CD4-positive, CD25-positive, alpha-beta regulatory T cell (primary cell): ENCODE measurements at regions not wholly inside any gene's neighbourhood (a gene's known extent, or its start where the extent isn't known, plus 50 kb on each side); places are given as distances from the start of the nearest gene placed in this dataset.

Source experiments
- ATAC-seq, 2 donors: fragments of 150-1000 bp; cut with Tn5 transposase; one replicate each; pipeline ENCODE4 v1.10.0; 2021; ENCODE audit warnings: low read depth in 2 of 2, moderate number of reproducible peaks in 2 of 2, moderate library complexity in 1 of 2
- DNase-seq, 3 donors: peaks; one replicate each; pipeline versions ENCODE4 v3.0.0 to v3.0.0-alpha.2; 2012 to 2022; ENCODE audit warnings: mixed read lengths in 1 of 3
- H3K27ac ChIP-seq: one replicate; pipeline ENCODE4 v1.7.0; 2013; ENCODE audit warnings: mild to moderate bottlenecking, low read length; ENCODE audit not compliant: insufficient read depth, poor library complexity, severe bottlenecking
- H3K27me3 ChIP-seq: one replicate; pipeline ENCODE4 v1.7.0; 2013; ENCODE audit warnings: low read length; ENCODE audit not compliant: control insufficient read depth, insufficient read depth
- H3K36me3 ChIP-seq: one replicate; pipeline ENCODE4 v1.7.0; 2013; ENCODE audit warnings: mild to moderate bottlenecking, low read length, moderate library complexity; ENCODE audit not compliant: control insufficient read depth, insufficient read depth
- H3K4me1 ChIP-seq: 2 replicates; pipeline ENCODE4 v1.7.0; 2013; ENCODE audit warnings: mild to moderate bottlenecking, low read length; ENCODE audit not compliant: insufficient read depth, control insufficient read depth, poor library complexity, severe bottlenecking
- H3K4me3 ChIP-seq: one replicate; pipeline ENCODE4 v1.7.0; 2013; ENCODE audit warnings: low read depth, mild to moderate bottlenecking, low read length, moderate library complexity
- H3K9me3 ChIP-seq, 2 experiments: 1 replicate in 1 of 2; 2 replicates in 1 of 2; pipeline ENCODE4 v1.7.0; 2013; ENCODE audit warnings: low read length in 2 of 2, mild to moderate bottlenecking in 1 of 2, moderate library complexity in 1 of 2; ENCODE audit not compliant: control insufficient read depth in 2 of 2
- H3K27ac Mint-ChIP-seq, 3 donors: one replicate each; pipeline ENCODE4 v1.8.0; 2020 to 2022; ENCODE audit warnings: mild to moderate bottlenecking in 3 of 3, mixed read lengths in 3 of 3, moderate library complexity in 2 of 3
- H3K27me3 Mint-ChIP-seq: one replicate; pipeline ENCODE4 v1.8.0; 2022; ENCODE audit warnings: mild to moderate bottlenecking, mixed read lengths
- H3K36me3 Mint-ChIP-seq: one replicate; pipeline ENCODE4 v1.8.0; 2020; ENCODE audit warnings: mixed read lengths
- H3K4me1 Mint-ChIP-seq, 4 donors: one replicate each; pipeline ENCODE4 v1.8.0; 2020 to 2022; ENCODE audit warnings: mixed read lengths in 4 of 4, mild to moderate bottlenecking in 1 of 4
- H3K4me3 Mint-ChIP-seq, 4 donors: one replicate each; pipeline ENCODE4 v1.8.0; 2020 to 2022; ENCODE audit warnings: mild to moderate bottlenecking in 4 of 4, mixed read lengths in 4 of 4, moderate library complexity in 3 of 4
- H3K9me3 Mint-ChIP-seq, 7 donors: one replicate each; pipeline ENCODE4 v1.8.0; 2020 to 2022; ENCODE audit warnings: mixed read lengths in 7 of 7, mild to moderate bottlenecking in 3 of 7, moderate library complexity in 2 of 7

DNA sequence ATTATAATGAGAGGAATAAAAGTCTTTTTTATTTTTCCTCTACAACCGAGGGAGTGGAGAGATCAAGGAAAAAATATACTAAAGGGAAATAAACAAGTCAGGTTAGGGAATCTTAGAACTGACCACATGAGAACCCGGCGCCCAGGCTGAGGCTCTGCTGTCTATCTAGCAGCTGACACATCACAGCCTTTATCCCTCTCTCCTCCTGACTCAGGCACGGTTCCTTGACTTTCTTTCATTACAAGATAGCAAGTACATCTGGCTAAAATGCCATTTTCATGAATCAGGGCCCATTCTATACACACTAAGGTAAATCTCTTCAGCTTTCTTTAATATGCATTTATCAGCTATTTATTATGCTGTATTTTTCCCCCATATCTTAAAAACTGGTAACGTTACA, 296.0 kb downstream of the TMX3 start:
- no peak for ATAC-seq
- no peaks in the 10 kb centered on the region for H3K36me3 ChIP-seq
- H3K36me3 Mint-ChIP-seq = no peaks in the 10 kb centered on the region

DNA sequence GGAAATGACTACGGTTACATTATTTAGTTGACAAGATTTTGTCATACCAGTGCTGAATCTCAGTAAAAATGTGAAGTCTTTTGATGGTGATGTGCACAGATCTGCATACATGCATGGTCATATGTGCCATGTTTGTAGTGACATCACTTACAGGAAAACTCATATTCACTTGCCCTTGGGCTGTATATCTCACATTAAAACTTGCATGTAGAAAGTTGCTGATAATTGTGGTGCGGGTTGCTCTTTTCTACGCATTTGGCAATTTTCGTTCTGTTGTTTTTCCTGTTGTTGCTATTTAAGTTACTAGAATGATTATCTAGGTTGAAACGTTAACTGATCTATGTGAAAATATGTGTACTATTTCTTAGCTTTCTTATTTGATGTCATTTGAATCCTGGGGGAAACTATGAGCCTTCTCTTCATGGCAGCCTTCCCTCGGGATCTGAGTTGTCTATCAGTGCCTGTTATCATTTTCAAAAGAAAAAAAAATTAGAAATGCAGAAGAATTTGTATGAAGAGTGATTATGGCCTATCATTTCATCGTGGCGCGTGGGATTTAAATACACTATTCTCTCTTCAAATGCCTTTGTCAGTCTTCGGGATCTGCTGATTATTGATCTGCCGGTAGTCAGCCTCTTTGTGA, 296.6 kb downstream of the TMX3 start:
- Mint-ChIP-seq H3K4me3 (no peak overlapping the region), H3K36me3 (no peaks in the 10 kb centered on the region), H3K4me1 (no peaks in the 10 kb centered on the region)

More for the DNA sequence above, 296.0 kb downstream of the TMX3 start:
- Mint-ChIP-seq H3K4me3 (no peak overlapping the region), H3K9me3 (peaks cover 0 to 15% (median 0%) of the 10 kb centered on the region in 7 donors), H3K4me1 (no peaks in the 10 kb centered on the region), H3K27me3 (no peaks in the 10 kb centered on the region), H3K27ac (no peak overlapping the region)
- Histone ChIP-seq H3K27me3 (no peaks in the 10 kb centered on the region), H3K4me1 (no peaks in the 10 kb centered on the region), H3K9me3 (no peaks in the 10 kb centered on the region), H3K27ac (no peak overlapping the region), H3K4me3 (no peak overlapping the region)
- DNase-seq = no peak

DNA sequence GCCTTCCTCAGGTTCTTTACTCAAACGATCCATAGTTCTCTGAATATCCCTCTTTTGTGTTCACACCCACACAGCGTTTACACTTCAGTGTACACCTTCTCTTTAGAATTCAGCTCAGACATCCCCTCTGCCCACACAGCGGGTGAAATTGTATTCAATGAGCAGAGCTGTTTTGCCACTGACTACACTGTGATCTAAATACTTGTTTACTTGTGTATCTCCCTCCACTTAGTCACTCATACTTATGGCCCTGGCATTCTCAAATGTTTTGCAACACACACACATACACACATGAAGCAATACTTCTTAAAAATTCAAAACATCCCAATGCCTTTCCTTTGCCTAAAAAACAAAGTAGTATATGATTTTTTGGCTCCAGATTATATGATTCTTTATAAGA, 297.1 kb downstream of the TMX3 start:
- Histone ChIP-seq H3K4me3 (no peak overlapping the region), H3K9me3 (no peaks in the 10 kb centered on the region), H3K4me1 (no peaks in the 10 kb centered on the region), H3K27me3 (no peaks in the 10 kb centered on the region), H3K36me3 (no peaks in the 10 kb centered on the region), H3K27ac (no peak overlapping the region)
- DNase-seq = no peak
- no peak overlapping the region for H3K4me3 Mint-ChIP-seq
- H3K9me3 Mint-ChIP-seq = peaks cover 0 to 12% (median 0%) of the 10 kb centered on the region in 7 donors
- H3K27me3 Mint-ChIP-seq = no peaks in the 10 kb centered on the region
- ATAC-seq = no peak
- no peaks in the 10 kb centered on the region for H3K4me1 Mint-ChIP-seq
- H3K36me3 Mint-ChIP-seq = no peaks in the 10 kb centered on the region
- H3K27ac Mint-ChIP-seq = no peak overlapping the region

More for the DNA sequence above, 296.6 kb downstream of the TMX3 start:
- H3K27ac ChIP-seq = no peak overlapping the region
- Mint-ChIP-seq H3K27ac (no peak overlapping the region), H3K9me3 (peaks cover 0 to 15% (median 0%) of the 10 kb centered on the region in 7 donors), H3K27me3 (no peaks in the 10 kb centered on the region)
- ATAC-seq (no peak), DNase-seq (no peak)
- no peaks in the 10 kb centered on the region for H3K36me3 ChIP-seq
- no peaks in the 10 kb centered on the region for H3K9me3 ChIP-seq
- H3K27me3 ChIP-seq = no peaks in the 10 kb centered on the region
- no peak overlapping the region for H3K4me3 ChIP-seq
- H3K4me1 ChIP-seq = no peaks in the 10 kb centered on the region

DNA sequence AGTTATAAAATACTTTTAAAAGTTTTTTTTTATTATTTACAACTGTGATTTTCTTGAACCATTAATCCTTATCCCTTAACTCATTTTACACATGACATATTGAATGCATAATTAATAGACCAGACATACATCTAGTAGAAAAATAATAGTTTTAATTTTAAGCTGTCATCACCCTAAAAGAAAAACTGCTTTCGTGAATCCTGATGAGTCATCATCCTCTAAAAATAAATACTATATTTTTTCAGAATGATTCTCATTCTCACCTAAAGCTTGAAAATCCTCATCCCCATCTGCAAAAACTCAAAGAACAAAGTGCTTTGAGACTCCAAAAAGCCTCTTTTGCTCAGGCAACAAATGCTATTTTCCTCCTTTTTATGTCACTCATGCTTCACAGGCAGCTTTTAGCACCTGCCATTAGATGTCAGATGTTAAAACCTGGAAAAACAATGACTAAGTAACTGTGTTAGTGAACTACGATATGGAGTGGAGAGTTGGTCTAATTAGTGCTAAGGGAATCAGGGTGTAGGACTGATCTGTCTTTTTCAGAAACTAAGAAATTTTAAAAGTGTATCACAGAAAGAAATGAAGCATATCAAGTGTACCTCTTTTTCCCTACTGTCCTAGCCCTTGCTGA, 297.6 kb downstream of the TMX3 start:
- ATAC-seq = no peak

DNA sequence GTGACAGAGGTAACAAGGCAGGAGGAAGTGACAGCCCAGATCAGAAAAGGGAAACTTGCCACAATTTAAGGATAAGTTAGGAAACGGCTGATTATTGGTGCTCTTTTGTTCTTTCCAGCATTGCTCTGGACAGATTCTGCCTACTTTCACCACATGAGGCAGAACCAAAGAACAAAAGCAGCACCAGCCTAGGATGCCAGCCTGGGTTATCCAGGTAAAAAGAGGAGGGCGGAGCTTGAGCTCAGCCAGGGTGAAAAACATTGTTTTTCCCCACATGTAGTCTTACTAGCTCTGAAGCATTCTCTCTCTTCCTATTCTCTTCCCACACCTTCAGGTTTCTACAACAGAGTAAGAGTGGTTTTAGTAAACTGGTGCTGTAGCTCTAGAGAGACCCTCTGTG, 300.5 kb downstream of the TMX3 start:
- H3K36me3 Mint-ChIP-seq = no peaks in the 10 kb centered on the region
- H3K4me1 Mint-ChIP-seq = no peaks in the 10 kb centered on the region
- H3K4me3 Mint-ChIP-seq = no peak overlapping the region
- H3K4me3 ChIP-seq = no peak overlapping the region
- no peaks in the 10 kb centered on the region for H3K27me3 ChIP-seq
- no peaks in the 10 kb centered on the region for H3K9me3 ChIP-seq
- no peaks in the 10 kb centered on the region for H3K27me3 Mint-ChIP-seq
- peaks cover 0 to 9% (median 0%) of the 10 kb centered on the region in 7 donors for H3K9me3 Mint-ChIP-seq
- H3K27ac Mint-ChIP-seq = peak overlapping the region in 1 of 3 donors; percentile 38
- H3K27ac ChIP-seq = no peak overlapping the region
- no peaks in the 10 kb centered on the region for H3K36me3 ChIP-seq
- DNase-seq (no peak), ATAC-seq (no peak)
- no peaks in the 10 kb centered on the region for H3K4me1 ChIP-seq

More for the DNA sequence above, 297.6 kb downstream of the TMX3 start:
- Histone ChIP-seq H3K36me3 (no peaks in the 10 kb centered on the region), H3K27me3 (no peaks in the 10 kb centered on the region), H3K9me3 (no peaks in the 10 kb centered on the region), H3K4me3 (no peak overlapping the region), H3K27ac (no peak overlapping the region), H3K4me1 (no peaks in the 10 kb centered on the region)
- Mint-ChIP-seq H3K9me3 (peaks cover 0 to 9% (median 0%) of the 10 kb centered on the region in 7 donors), H3K4me3 (no peak overlapping the region), H3K4me1 (no peaks in the 10 kb centered on the region), H3K36me3 (no peaks in the 10 kb centered on the region), H3K27me3 (no peaks in the 10 kb centered on the region), H3K27ac (no peak overlapping the region)
- no peak for DNase-seq

DNA sequence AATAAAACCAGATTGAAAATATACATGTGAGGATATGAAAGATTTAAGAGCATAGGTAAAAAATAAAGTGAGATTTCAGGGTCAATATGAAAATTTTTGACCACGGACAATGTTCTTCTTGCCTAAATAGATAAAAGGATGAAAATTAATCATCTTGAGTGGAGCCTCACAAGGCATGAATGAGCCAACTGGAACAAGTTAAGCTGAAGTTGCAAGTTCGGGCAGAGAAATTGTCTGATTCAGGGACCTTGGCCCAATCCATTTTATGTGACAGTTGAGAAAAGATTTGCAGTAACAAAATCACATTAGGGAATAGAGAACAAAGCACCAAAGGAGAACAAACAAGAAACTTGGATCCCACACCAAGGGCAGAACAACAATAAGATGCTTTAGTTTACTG, 305.3 kb downstream of the TMX3 start:
- H3K27ac ChIP-seq = no peak overlapping the region
- H3K36me3 Mint-ChIP-seq = no peaks in the 10 kb centered on the region
- no peak overlapping the region for H3K4me3 ChIP-seq
- no peak overlapping the region for H3K27ac Mint-ChIP-seq
- no peaks in the 10 kb centered on the region for H3K27me3 Mint-ChIP-seq
- DNase-seq = no peak
- H3K4me1 Mint-ChIP-seq = no peaks in the 10 kb centered on the region
- H3K4me3 Mint-ChIP-seq = no peak overlapping the region
- peaks cover 0 to 6% (median 2%) of the 10 kb centered on the region in 7 donors for H3K9me3 Mint-ChIP-seq
- no peaks in the 10 kb centered on the region for H3K4me1 ChIP-seq
- no peaks in the 10 kb centered on the region for H3K36me3 ChIP-seq
- ATAC-seq = no peak
- no peaks in the 10 kb centered on the region for H3K9me3 ChIP-seq
- H3K27me3 ChIP-seq = no peaks in the 10 kb centered on the region

DNA sequence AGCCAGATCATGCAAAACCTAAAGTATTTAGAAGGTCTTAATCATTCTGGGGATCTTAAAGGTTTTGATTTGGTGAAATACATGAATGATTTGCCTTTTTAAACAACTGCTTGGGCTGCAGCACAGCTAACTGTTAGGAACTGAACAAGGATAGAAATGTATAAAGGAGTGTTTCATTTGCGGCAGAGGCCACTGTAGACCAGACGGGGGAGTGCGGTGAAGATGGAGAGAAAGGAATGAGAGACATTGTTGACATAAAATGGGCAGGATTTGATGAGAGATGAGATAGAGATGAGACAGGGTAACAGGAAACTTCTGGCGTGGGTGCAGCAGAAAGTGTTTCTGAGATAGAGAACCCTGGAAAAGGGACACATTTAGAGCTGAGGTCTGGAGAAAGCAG, 308.1 kb downstream of the TMX3 start:
- Histone ChIP-seq H3K27ac (no peak overlapping the region), H3K36me3 (no peaks in the 10 kb centered on the region), H3K4me3 (no peak overlapping the region), H3K9me3 (no peaks in the 10 kb centered on the region), H3K27me3 (no peaks in the 10 kb centered on the region), H3K4me1 (no peaks in the 10 kb centered on the region)
- no peaks in the 10 kb centered on the region for H3K27me3 Mint-ChIP-seq
- no peak for DNase-seq
- no peak overlapping the region for H3K27ac Mint-ChIP-seq
- no peaks in the 10 kb centered on the region for H3K4me1 Mint-ChIP-seq
- no peaks in the 10 kb centered on the region for H3K36me3 Mint-ChIP-seq
- H3K4me3 Mint-ChIP-seq = no peak overlapping the region
- H3K9me3 Mint-ChIP-seq = peaks cover 0 to 6% (median 2%) of the 10 kb centered on the region in 7 donors
- no peak for ATAC-seq

DNA sequence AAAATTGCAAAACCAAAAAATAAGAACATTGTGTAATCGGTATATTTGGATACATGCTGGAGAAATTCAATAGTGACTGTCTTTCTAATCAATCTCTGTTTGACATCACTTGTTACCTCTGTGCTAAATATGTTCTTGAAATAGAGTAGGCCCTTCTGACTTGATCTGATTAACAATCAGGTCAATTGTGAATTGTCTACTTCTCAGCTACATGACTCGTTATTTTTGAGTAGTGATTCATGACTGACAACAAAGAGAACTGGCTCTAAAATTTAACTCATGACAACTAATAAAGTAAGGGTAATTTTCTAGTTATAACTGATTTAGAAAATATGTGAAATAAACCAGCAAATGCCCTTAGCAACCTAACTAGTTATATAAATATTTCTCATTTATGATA, 312.1 kb downstream of the TMX3 start:
- H3K9me3 Mint-ChIP-seq = peaks cover 0 to 11% (median 2%) of the 10 kb centered on the region in 7 donors
- no peaks in the 10 kb centered on the region for H3K9me3 ChIP-seq
- H3K4me3 Mint-ChIP-seq = no peak overlapping the region
- H3K27ac ChIP-seq = no peak overlapping the region
- DNase-seq (no peak), ATAC-seq (no peak)
- H3K4me1 ChIP-seq = no peaks in the 10 kb centered on the region
- no peaks in the 10 kb centered on the region for H3K36me3 ChIP-seq
- H3K36me3 Mint-ChIP-seq = no peaks in the 10 kb centered on the region
- no peak overlapping the region for H3K27ac Mint-ChIP-seq
- no peaks in the 10 kb centered on the region for H3K27me3 ChIP-seq
- no peak overlapping the region for H3K4me3 ChIP-seq
- H3K27me3 Mint-ChIP-seq = no peaks in the 10 kb centered on the region
- no peaks in the 10 kb centered on the region for H3K4me1 Mint-ChIP-seq
